Fibroblast of villous mesenchyme (primary cell): ENCODE measurements at regions not wholly inside any gene's neighbourhood (a gene's known extent, or its start where the extent isn't known, plus 50 kb on each side); places are given as distances from the start of the nearest gene placed in this dataset.

Source experiments
- DNase-seq: peaks from one replicate; pipeline ENCODE4 v3.0.0-alpha.2; 2010; ENCODE audit warnings: low read depth
- H3K4me3 ChIP-seq: 2 replicates; pipeline ENCODE4 v1.5.1; 2011; ENCODE audit warnings: low read depth, mild to moderate bottlenecking, low read length
- TF ChIP-seq, protein P1 (sequence below): IDR thresholded peaks from 2 replicates; pipeline ENCODE4 v1.5.1; 2012; ENCODE audit warnings: low read depth, mild to moderate bottlenecking, low read length; ENCODE audit not compliant: insufficient read depth

DNA sequence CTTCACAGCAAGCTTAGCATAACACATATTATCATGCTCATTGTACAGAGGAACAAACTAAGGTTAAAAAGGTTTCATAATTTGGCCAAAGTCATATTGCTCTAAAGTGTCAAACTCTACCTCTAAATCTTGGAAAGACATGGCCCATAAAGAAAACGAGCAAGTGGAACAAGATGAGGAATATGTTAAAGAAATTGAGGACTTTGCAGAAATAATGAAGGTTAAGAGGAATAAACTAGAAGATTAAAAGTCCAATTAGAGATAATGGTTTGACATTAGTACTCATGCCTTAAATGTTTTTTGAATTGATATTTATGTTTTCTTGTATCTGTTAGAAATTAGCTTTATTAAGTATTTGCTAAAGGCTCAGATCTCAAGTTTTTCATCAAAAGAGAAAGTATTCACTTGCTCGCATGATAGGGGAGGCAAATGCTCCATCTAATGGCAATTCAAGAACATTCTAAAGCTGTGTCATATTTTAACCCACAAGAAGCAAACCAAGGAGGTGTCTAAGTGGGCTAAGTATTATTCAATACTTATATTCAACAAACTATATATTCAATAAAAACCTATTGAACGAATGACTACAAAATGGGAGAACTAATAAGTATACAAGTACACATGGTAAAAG is 192.9 kb upstream of the SPTLC3 start:
- no peak for DNase-seq
- no peak overlapping the region for H3K4me3 ChIP-seq
- TF ChIP-seq, protein P1, sequence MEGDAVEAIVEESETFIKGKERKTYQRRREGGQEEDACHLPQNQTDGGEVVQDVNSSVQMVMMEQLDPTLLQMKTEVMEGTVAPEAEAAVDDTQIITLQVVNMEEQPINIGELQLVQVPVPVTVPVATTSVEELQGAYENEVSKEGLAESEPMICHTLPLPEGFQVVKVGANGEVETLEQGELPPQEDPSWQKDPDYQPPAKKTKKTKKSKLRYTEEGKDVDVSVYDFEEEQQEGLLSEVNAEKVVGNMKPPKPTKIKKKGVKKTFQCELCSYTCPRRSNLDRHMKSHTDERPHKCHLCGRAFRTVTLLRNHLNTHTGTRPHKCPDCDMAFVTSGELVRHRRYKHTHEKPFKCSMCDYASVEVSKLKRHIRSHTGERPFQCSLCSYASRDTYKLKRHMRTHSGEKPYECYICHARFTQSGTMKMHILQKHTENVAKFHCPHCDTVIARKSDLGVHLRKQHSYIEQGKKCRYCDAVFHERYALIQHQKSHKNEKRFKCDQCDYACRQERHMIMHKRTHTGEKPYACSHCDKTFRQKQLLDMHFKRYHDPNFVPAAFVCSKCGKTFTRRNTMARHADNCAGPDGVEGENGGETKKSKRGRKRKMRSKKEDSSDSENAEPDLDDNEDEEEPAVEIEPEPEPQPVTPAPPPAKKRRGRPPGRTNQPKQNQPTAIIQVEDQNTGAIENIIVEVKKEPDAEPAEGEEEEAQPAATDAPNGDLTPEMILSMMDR: no peak

DNA sequence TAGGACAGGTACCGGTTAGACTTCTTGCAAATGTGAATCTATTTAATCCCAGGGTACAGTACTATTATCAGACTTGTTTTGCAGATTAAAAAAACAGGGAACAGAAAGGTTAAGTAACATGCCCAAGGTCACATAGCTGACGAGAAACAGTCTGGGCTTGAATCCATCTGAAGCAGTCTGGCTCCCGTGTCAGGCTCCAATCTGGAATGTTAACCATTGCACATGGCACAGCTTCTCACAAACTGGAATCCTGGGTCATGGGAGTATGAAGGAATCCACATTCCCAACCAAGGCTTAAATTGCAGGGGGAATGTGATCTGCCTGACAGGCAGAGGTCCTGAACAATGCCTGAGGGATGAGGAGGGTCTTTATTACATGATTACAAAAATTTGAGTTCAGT is 187.5 kb upstream of the SPTLC3 start:
- peak; percentile 1 for DNase-seq
- TF ChIP-seq, protein P1: no peak
- no peak overlapping the region for H3K4me3 ChIP-seq

DNA sequence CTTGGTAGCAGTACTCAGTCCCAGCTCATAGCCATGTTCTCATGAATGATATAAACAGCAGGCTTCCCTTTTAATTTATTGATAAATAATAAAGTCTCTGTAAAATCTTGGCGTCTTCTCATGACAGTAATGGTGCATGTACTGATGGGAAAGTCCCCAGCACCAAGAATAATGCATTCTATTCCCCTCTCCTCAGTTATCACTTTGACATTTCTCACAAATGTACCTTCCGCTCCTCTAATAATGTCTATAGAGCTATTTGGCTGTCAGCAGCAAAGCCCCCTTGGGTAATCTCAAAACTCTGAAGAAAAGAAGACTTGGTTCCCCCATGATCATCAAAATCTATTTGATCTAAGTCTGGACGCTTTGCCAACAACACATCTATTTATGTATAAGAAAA is 185.0 kb upstream of the SPTLC3 start:
- TF ChIP-seq, protein P1: no peak
- no peak for DNase-seq
- H3K4me3 ChIP-seq: no peak overlapping the region

DNA sequence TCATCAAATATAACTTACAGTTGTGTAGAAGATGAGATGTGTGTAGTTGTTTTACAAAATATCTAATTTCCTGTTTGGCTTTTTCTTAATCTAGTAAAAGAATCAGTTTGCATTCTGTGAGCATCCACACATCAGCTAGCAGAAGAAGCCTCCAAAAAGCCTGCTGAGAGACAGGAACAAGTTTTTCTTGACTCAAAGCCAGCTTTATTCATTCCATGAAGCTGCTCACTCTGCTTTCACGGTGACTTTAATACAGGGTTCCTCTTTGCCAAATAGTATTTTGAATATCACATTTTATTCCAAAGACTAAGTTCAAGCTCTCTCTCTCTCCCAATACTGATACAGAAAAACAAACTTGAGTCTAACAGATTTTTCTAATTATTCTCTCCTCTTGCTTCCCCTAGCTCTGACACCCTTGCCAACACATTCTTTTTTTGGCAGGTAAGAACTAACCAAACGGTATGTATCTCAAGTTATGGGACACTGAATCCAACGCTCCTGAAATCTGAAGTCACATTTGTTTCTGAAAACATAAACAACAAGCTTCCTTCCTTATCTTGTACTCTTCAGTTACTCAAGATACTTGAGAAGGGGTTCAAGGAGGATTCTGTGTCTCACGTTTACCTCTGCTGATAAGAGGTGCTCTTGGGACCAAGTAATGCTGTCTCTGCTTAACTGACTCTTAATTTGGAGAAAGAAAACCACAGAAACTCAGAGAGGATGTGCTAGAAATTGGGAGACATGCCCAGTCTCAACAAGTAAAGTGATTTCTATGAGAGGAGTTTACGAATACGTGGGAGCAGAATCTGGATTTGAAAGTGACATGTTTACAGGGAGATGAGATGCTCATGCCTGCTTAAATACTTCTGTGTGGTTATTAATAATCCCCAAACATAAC is 184.2 kb upstream of the SPTLC3 start:
- peak; percentile 14 for DNase-seq
- TF ChIP-seq, protein P1: no peak
- H3K4me3 ChIP-seq: no peak overlapping the region

DNA sequence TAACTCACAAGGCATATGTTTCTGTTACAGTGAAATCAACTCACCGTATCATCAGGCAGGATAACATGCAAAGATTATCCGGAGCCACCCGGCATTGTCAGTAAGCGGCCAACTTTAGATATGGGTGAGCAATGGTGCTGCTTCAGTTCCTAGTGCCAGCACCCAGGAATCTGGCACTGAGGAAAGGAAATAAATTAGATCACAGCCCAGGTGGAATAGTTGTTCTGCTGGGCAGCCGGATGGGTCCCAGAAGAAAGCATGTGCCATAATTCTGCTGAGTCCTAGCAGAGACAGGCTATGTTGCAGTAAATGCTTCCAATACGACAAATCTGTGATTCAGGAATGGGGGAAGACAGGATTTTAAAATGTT is 183.6 kb upstream of the SPTLC3 start:
- TF ChIP-seq, protein P1: no peak
- DNase-seq: no peak
- H3K4me3 ChIP-seq: no peak overlapping the region

DNA sequence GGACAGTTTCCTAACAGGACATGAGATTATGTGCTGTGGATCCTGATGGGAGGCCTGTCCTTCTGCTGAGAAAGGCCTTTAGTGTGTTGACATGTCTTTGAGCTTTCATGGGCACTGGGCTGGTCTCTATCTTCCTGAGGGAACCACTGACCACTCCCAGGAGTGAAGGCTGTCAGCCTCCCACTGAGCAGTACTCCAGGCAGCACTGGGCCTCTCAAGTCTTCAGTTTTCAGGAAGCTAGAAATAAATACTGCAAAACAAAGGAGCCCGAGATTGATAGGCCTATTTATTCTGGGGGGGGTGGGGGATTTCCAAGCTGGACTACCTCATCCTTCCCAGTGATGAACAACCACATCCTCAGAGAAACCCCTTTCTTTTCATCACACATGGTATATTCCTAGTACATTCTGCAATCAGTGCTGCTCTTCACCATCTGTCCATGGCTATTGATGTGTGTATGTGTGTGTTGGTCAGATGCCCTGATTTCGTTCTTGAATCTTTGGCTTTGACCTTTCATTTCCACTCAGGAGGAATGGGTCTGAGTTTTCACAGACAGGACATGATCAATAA is 180.9 kb upstream of the SPTLC3 start:
- H3K4me3 ChIP-seq: no peak overlapping the region
- TF ChIP-seq, protein P1: no peak
- DNase-seq: no peak
